ENCODE measurements at regions not wholly inside any gene's neighbourhood (a gene's known extent, or its start where the extent isn't known, plus 50 kb on each side); places are given as distances from the start of the nearest gene placed in this dataset.

GRCh38 chr20:57948180-57948955, 238.6 kb upstream of the PMEPA1 start:
- no peak for DNase-seq (ENCODE audit: low read depth in 3 of 3)

GRCh38 chr20:57947421-57948179, 237.8 kb upstream of the PMEPA1 start:
- no peak for DNase-seq (ENCODE audit: low read depth in 3 of 3)

- DNase-seq (ENCODE audit: low read depth in 3 of 3), result no peak
Measured at GRCh38 chr20:57946559-57947315, 236.9 kb upstream of the PMEPA1 start.

- no peak for DNase-seq (ENCODE audit: low read depth in 3 of 3)
Measured at GRCh38 chr20:57944988-57945387, 235.2 kb upstream of the PMEPA1 start.

- no peak for DNase-seq (ENCODE audit: low read depth in 3 of 3)
Measured at GRCh38 chr20:57943950-57944349, 234.1 kb upstream of the PMEPA1 start.

GRCh38 chr20:57943291-57943690, 233.5 kb upstream of the PMEPA1 start:
- DNase-seq (ENCODE audit: low read depth in 3 of 3), result no peak

- DNase-seq (ENCODE audit: low read depth in 3 of 3), result no peak
Measured at GRCh38 chr20:57941604-57942381, 232.0 kb upstream of the PMEPA1 start.

GRCh38 chr20:57940868-57941522, 231.2 kb upstream of the PMEPA1 start:
- no peak for DNase-seq (ENCODE audit: low read depth in 3 of 3)

GRCh38 chr20:57940376-57940775, 230.6 kb upstream of the PMEPA1 start:
- no peak for DNase-seq (ENCODE audit: low read depth in 3 of 3)

- no peak for DNase-seq (ENCODE audit: low read depth in 3 of 3)
Measured at GRCh38 chr20:57939499-57939898, 229.7 kb upstream of the PMEPA1 start.

- DNase-seq (ENCODE audit: low read depth in 3 of 3), result no peak
Measured at GRCh38 chr20:57938158-57939108, 228.6 kb upstream of the PMEPA1 start.

- DNase-seq (ENCODE audit: low read depth in 3 of 3), result no peak
Measured at GRCh38 chr20:57936636-57937385, 227.0 kb upstream of the PMEPA1 start.

GRCh38 chr20:57934913-57935312, 225.1 kb upstream of the PMEPA1 start:
- no peak for DNase-seq (ENCODE audit: low read depth in 3 of 3)

- no peak for DNase-seq (ENCODE audit: low read depth in 3 of 3)
Measured at GRCh38 chr20:57934007-57934805, 224.4 kb upstream of the PMEPA1 start.

- DNase-seq (ENCODE audit: low read depth in 3 of 3), result no peak
Measured at GRCh38 chr20:57932227-57932864, 222.5 kb upstream of the PMEPA1 start.

GRCh38 chr20:57930351-57930750, 220.5 kb upstream of the PMEPA1 start:
- no peak for DNase-seq (ENCODE audit: low read depth in 3 of 3)

GRCh38 chr20:57928181-57928967, 218.6 kb upstream of the PMEPA1 start:
- DNase-seq (ENCODE audit: low read depth in 3 of 3), result no peak
